Astrocyte of the cerebellum (primary cell): ENCODE measurements at regions not wholly inside any gene's neighbourhood (a gene's known extent, or its start where the extent isn't known, plus 50 kb on each side); places are given as distances from the start of the nearest gene placed in this dataset.
"Not testable (repeated sequence)": the region's sequence is repeated elsewhere in the genome, so short reads cannot be mapped to it uniquely, and the experiment has no call there.

ENCODE experiments used
- DNase-seq: peaks from one replicate; pipeline ENCODE4 v3.0.0-alpha.2; 2011; ENCODE audit warnings: low read depth
- H3K4me3 ChIP-seq: 2 replicates; pipeline ENCODE4 v1.5.1; 2011; ENCODE audit warnings: mild to moderate bottlenecking, low read depth, low read length, moderate library complexity
- in situ Hi-C: cut with HindIII; loops from 2 replicates; pipeline ENCODE4 v1.10.0; 2017; ENCODE audit warnings: low sequenced_read_pairs
- TF ChIP-seq, protein P1 (sequence below): IDR thresholded peaks from 2 replicates; pipeline ENCODE4 v1.5.1; 2012; ENCODE audit warnings: low read length, low read depth, moderate library complexity, mild to moderate bottlenecking; ENCODE audit errors: missing control alignments

DNA sequence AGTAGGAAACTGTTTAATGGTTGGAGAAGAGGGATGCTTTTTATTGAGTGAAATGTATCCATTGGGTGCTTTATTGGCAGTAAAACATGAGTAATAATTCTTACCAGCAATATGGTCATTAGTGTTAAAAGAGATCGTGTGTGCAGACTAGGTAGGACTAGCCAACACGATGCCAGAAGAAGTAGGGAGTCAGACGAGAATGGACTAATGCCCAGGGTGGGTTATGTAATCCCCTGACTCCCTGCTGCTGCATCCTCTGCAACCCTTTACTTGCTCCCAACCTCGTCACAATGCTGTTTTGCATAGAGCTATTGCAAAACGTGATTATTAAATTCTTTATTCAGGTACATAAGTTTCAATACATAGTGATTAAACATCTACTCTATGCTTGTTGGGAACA lies 1213.7 kb downstream of the GATA3 start:
- TF ChIP-seq, protein P1, sequence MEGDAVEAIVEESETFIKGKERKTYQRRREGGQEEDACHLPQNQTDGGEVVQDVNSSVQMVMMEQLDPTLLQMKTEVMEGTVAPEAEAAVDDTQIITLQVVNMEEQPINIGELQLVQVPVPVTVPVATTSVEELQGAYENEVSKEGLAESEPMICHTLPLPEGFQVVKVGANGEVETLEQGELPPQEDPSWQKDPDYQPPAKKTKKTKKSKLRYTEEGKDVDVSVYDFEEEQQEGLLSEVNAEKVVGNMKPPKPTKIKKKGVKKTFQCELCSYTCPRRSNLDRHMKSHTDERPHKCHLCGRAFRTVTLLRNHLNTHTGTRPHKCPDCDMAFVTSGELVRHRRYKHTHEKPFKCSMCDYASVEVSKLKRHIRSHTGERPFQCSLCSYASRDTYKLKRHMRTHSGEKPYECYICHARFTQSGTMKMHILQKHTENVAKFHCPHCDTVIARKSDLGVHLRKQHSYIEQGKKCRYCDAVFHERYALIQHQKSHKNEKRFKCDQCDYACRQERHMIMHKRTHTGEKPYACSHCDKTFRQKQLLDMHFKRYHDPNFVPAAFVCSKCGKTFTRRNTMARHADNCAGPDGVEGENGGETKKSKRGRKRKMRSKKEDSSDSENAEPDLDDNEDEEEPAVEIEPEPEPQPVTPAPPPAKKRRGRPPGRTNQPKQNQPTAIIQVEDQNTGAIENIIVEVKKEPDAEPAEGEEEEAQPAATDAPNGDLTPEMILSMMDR, result no peak
- in situ Hi-C loops, result no loop called here

DNA sequence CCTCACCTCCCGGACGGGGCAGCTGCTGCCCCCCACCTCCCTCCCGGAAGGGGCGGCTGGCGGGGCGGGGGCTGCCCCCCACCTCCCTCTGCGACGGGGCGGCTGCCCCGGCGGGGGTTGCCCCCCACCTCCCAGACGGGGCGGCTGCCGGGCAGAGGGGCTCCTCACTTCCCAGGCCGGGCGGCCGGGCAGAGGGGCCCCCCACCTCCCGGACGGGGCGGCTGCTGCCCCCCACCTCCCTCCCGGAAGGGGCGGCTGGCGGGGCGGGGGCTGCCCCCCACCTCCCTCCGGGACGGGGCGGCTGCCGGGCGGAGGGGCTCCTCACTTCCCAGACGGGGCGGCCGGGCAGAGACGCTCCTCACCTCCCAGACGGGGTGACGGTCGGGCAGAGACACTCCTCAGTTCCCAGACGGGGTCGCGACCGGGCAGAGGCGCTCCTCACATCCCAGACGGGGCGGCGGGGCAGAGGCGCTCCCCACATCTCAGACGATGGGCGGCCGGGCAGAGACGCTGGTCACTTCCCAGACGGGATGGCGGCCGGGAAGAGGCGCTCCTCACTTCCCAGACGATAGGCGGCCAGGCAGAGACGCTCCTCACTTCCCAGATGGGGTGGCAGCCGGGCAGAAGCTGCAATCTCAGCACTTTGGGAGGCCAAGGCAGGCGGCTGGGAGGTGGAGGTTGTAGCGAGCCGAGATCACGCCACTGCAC lies 1218.8 kb downstream of the GATA3 start:
- H3K4me3 ChIP-seq, in situ Hi-C loops, DNase-seq: not testable (repeated sequence)

More for the DNA sequence above, 1213.7 kb downstream of the GATA3 start:
- DNase-seq, result no peak
- no peak overlapping the region for H3K4me3 ChIP-seq

DNA sequence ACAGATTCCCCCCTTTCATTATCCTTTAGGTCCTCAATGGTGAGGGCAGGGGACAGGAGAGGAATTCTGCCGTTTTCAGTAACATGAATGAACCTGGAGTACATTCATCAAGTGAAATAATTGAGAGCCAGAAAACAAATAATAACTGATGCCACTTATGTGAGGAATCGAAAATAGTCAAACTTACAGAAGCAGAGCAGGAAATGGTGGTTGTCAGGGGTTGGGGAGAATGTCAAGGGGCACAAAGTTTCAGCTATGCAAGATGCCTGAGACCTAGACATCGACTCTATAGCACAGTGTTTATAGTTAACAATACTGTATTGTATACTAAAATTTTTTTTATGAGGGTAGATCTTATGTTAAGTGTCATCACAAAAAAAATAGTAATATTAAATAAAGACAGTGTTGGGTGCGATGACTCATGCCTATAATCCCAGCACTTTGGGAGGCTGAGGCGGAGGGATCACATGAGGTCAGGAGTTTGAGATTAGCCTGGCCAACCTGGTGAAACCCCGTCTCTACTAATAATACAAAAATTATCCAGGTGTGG lies 1219.8 kb downstream of the GATA3 start:
- no peak overlapping the region for H3K4me3 ChIP-seq
- in situ Hi-C loops, result no loop called here
- DNase-seq, result no peak
- TF ChIP-seq, protein P1, result no peak

DNA sequence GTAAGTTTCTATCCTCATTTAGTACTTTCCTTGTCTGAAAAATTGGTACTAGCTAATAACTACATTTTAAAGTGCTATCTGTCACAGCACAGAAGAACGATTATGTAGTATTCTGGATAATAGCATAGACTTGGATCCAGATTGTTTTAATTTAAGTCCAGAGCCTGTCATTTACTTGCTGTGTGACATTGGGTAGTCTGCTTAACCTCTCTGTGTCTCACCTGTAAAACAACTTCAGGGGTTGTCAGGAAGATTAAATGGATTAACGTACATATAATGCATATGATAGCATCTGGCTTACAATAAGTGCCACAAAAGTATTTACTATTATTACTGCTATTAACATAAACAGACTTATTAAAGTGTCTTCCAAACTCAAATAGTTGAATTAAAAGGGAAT lies 1221.4 kb downstream of the GATA3 start:
- H3K4me3 ChIP-seq, result no peak overlapping the region
- no peak for DNase-seq
- TF ChIP-seq, protein P1, result no peak
- in situ Hi-C loops, result loop anchor here (25.0 kb wide), 1 partner anchor 1389 kb away; no protein-coding TSS in a partner anchor

DNA sequence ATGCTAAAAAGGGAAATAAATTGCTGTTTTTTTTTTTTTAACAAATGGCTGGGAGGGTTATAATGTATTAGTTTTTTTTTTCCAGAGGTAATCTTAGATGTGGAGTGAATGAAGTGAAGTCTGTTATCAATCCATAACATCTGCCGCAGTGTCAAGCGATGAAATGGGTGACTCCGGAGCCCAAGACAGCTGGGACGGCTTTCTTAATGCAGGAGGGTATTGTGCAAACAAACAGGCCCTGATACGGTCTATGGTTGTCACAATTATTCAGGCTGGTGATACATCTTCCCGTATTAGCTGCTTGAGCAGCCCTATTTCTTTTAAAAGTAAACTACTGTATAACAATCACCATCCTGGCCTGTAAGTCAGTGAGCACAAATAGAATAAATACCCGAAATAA lies 1231.2 kb downstream of the GATA3 start:
- in situ Hi-C loops, result loop anchor here (25.0 kb wide), 1 partner anchor 1398 kb away; no protein-coding TSS in a partner anchor
- TF ChIP-seq, protein P1, result no peak
- no peak for DNase-seq
- H3K4me3 ChIP-seq, result no peak overlapping the region

DNA sequence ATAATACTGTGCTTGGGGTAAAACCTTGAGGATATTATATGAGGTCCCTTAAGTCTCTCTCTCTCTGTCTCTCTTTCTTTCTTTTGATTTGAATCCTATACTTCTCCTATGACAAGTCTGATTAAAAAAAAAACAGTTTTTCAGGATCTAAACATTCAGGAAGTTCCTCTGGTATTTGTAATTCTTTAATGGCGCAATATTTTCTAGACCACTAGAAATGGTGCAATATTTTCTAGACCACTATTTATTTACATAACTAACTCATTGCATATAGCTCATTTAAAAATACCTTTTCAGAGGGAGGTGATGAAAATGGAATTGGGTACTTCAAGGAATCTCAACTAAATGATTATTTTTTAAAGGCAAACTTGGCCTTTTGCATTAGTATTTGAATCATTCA lies 1235.3 kb downstream of the GATA3 start:
- no peak for DNase-seq
- TF ChIP-seq, protein P1, result no peak
- in situ Hi-C loops, result loop anchor here (25.0 kb wide), 1 partner anchor 1403 kb away; no protein-coding TSS in a partner anchor
- no peak overlapping the region for H3K4me3 ChIP-seq

DNA sequence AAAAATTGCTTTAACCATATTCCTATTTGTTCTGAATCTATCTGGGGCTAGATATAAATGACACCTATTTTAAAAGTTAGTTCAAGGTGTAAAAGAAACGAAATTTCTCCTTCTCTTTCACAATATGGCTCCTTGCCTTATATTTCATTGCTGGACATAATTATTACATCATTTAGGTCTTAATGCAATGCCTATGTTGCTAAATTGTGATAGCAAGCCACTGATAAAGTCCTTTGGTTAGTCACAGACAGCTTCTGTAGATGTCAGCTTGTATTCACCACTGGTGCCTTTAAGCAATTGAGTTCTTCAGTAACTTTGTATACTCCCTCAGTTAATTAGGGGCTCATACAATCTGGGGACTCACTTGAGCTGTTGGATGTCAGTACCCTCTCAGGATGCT lies 1236.6 kb downstream of the GATA3 start:
- in situ Hi-C loops, result loop anchor here (25.0 kb wide), 1 partner anchor 1404 kb away; no protein-coding TSS in a partner anchor
- TF ChIP-seq, protein P1, result no peak
- DNase-seq, result no peak
- no peak overlapping the region for H3K4me3 ChIP-seq
